Sigmoid colon (tissue), 4 donors: ENCODE measurements at regions not wholly inside any gene's neighbourhood (a gene's known extent, or its start where the extent isn't known, plus 50 kb on each side); places are given as distances from the start of the nearest gene placed in this dataset.

Experiments used
- POLR2A ChIP-seq, 2 donors: fragments of 450-650 bp; IDR thresholded peaks; one replicate each; pipeline ENCODE4 v1.6.1; 2016; ENCODE audit warnings: antibody characterized with exemption in 2 of 2, mild to moderate bottlenecking in 2 of 2, moderate library complexity in 2 of 2
- POLR2AphosphoS5 ChIP-seq, 4 donors: sonication (generic); formaldehyde crosslinking; IDR thresholded peaks; one replicate each; pipeline ENCODE4 v1.6.1; 2017; ENCODE audit warnings: antibody characterized with exemption in 4 of 4
- TF ChIP-seq, protein P1 (sequence below), 4 experiments: fragments of 450-650 bp in 3 of 4; fragments of 200-600 bp in 1 of 4; IDR thresholded peaks; one replicate each; pipeline ENCODE4 v1.5.1; 2016 to 2019; ENCODE audit warnings: antibody characterized with exemption in 4 of 4, mild to moderate bottlenecking in 3 of 4, moderate library complexity in 2 of 4

DNA sequence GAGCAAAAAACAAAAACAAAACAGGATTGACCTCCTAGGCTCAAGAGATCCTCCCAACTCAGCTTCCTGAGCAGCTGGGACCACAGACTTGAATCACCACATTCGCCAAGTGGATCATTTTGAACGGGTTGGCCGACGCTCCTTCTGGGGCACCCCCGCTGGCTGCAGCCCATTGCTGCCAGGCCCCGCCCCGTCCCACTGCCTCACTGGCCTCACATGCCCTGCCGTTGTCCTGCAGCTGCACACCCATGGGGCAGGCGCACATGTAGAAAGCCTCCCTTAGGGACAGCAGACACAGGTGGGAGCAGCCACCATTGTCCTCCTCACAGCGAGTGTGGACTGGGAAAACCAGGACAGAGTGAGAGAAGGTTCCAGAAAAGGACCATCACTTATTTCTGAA, 154.5 kb downstream of the CRYBB2 start:
- TF ChIP-seq POLR2A (IDR thresholded peaks at IDR 0.05) (no peak), POLR2AphosphoS5 (IDR thresholded peaks at IDR 0.05) (no peak)
- TF ChIP-seq, protein P1, sequence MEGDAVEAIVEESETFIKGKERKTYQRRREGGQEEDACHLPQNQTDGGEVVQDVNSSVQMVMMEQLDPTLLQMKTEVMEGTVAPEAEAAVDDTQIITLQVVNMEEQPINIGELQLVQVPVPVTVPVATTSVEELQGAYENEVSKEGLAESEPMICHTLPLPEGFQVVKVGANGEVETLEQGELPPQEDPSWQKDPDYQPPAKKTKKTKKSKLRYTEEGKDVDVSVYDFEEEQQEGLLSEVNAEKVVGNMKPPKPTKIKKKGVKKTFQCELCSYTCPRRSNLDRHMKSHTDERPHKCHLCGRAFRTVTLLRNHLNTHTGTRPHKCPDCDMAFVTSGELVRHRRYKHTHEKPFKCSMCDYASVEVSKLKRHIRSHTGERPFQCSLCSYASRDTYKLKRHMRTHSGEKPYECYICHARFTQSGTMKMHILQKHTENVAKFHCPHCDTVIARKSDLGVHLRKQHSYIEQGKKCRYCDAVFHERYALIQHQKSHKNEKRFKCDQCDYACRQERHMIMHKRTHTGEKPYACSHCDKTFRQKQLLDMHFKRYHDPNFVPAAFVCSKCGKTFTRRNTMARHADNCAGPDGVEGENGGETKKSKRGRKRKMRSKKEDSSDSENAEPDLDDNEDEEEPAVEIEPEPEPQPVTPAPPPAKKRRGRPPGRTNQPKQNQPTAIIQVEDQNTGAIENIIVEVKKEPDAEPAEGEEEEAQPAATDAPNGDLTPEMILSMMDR (IDR thresholded peaks at IDR 0.05), result no peak
